Activated CD8-positive, alpha-beta memory T cell treated with anti-CD3 and anti-CD28 coated beads, Interleukin-2, amount 50 U/mL, for 4 hours (primary cell): ENCODE measurements at regions not wholly inside any gene's neighbourhood (a gene's known extent, or its start where the extent isn't known, plus 50 kb on each side); places are given as distances from the start of the nearest gene placed in this dataset.

Experiments used
- DNase-seq: peaks from one replicate; pipeline ENCODE4 v3.0.0-alpha.2; 2020

DNA sequence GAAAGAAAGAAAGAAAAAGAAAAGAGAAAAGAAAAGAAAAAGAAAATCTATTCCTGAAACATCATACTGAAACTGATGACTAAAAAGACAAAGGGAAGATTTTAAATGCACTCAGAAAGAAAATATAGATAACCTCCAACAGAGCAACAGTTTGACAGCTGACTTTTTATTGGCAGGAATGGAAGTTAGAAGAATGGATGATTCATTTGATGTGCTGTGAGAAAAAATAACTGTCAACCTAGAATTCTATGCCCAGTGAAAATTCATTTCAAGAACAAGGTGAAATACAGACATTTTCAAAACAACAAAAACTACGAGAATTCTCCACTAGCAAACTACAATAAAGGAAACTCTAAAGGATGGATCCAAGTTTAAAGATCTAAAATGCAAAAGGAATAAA, 50.5 kb upstream of the HSPA12A start:
- DNase-seq: no peak

DNA sequence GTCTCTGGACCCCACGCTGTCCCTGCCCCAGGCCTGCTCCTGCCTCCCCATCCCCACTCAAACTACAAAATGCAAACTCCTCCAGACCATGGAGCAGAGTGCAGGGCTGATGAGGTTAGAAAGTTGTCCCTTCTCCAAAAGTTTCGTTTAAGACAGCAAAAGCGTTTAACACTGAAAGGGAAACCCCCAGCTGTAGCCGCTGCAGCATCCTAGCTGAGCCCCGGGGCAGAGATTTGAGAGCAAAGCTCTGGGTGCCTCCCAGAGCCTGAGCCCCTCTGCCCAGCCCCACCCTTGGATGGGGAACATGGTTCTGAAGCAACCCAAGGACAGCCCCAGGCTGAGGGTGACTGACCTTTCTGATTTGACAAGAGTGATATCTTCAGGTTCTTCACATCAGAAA, 52.8 kb upstream of the ENO4 start:
- no peak for DNase-seq

DNA sequence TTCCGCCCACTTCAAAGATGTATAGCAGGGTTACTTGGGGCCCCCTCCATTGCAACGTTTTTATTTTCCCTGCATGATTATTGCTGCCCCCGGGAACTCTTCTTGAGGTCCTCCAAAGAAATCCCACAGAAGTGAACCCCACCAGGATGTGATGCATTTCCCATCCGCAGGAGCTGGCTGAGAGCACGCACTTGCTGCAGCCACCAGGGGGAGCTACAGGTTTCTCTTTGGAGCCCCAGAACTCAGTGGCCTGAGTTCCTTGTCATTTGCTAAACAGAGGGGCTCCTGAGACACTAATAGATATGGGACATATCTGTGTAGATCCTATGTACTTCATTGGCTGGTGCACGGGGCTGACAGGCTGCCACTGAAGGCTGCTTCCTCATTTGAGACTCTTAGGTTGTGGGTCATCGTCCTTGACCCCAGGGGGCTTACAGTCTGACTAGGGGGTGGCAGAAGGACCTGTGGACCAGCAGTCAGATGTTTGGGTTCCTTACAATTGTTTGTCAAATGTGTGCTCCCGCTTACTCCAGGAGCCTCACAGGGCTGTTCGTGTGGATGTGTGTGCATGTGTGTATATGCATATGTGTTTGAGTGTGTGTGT, 52.3 kb upstream of the ENO4 start:
- DNase-seq: peak; percentile 67

DNA sequence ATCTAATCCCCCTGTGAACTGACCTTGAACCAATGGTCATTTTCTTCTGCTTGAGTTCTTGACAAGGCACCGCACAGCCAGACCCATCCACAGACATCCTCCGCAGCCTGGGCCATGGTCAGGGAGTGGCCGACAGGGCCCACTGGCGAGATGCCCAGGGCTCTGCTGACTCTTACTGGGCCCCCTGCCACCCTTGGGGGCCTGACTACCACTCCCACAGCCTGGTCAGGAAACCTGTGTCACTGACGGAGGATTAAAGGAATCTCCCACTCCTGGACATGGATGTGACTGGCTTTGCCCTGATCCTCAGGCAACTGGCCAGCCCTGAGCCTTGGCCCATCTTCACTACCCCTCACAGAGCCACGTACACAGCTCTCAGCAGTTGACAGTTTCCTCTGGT, 50.4 kb upstream of the ENO4 start:
- DNase-seq: no peak
